ENCODE measurements at regions not wholly inside any gene's neighbourhood (a gene's known extent, or its start where the extent isn't known, plus 50 kb on each side); places are given as distances from the start of the nearest gene placed in this dataset.

GRCh38 chr3:73203633-73204032, 142.2 kb downstream of the EBLN2 start:
- ChIA-PET POLR2A (no interaction called here), CTCF (interaction anchor here (2.5 kb wide), 1 partner anchor 12 kb away, joined by 6 read pairs; no protein-coding TSS in a partner anchor)
- Mint-ChIP-seq H3K27ac (no peak overlapping the region), H3K4me3 (no peak overlapping the region), H3K36me3 (no peaks in the 10 kb centered on the region), H3K27me3 (ENCODE audit: low read depth) (no peaks in the 10 kb centered on the region), H3K9me3 (no peaks in the 10 kb centered on the region), H3K4me1 (peaks cover 17% of the 10 kb centered on the region)
- no peak for TF ChIP-seq RELA (CRISPR knock-in tag; IDR thresholded peaks at IDR 0.05; ENCODE audit: borderline replicate concordance)
- TF ChIP-seq HMGXB4 (CRISPR knock-in tag; IDR thresholded peaks at IDR 0.05): no peak
- no peak for TF ChIP-seq ATF1 (CRISPR knock-in tag; IDR thresholded peaks at IDR 0.05)
- TF ChIP-seq CTCF (IDR thresholded peaks at IDR 0.05): no peak
- TF ChIP-seq USF2 (CRISPR knock-in tag; IDR thresholded peaks at IDR 0.05): no peak
- TF ChIP-seq ZNF121 (CRISPR knock-in tag; IDR thresholded peaks at IDR 0.05): no peak
- no peak for TF ChIP-seq JAZF1 (CRISPR knock-in tag; IDR thresholded peaks at IDR 0.05)
- no peak for TF ChIP-seq ATF2 (CRISPR knock-in tag; IDR thresholded peaks at IDR 0.05; ENCODE audit: borderline replicate concordance, low read depth)
- no peak for TF ChIP-seq PREB (CRISPR knock-in tag; IDR thresholded peaks at IDR 0.05; ENCODE audit: borderline replicate concordance)
- TF ChIP-seq CREB1 (CRISPR knock-in tag; IDR thresholded peaks at IDR 0.05): no peak
- no peak for TF ChIP-seq FOXK1 (CRISPR knock-in tag; IDR thresholded peaks at IDR 0.05)
- no peak for TF ChIP-seq ZMAT4 (CRISPR knock-in tag; IDR thresholded peaks at IDR 0.05)
- no peak for DNase-seq (ENCODE audit: low spot score)
- ATAC-seq: no peak

GRCh38 chr3:73204841-73205240, 143.4 kb downstream of the EBLN2 start:
- H3K27me3 Mint-ChIP-seq (ENCODE audit: low read depth): no peaks in the 10 kb centered on the region
- H3K27ac Mint-ChIP-seq: no peak overlapping the region
- TF ChIP-seq ERG (CRISPR knock-in tag; IDR thresholded peaks at IDR 0.05) (no peak), FOXJ3 (CRISPR knock-in tag; IDR thresholded peaks at IDR 0.05; ENCODE audit: borderline replicate concordance) (no peak), ZNF317 (CRISPR knock-in tag; IDR thresholded peaks at IDR 0.05; ENCODE audit: borderline replicate concordance, low read depth) (no peak), CTCF (IDR thresholded peaks at IDR 0.05) (no peak), JUN (CRISPR knock-in tag; IDR thresholded peaks at IDR 0.05) (no peak)
- POLR2A ChIA-PET: no interaction called here
- CTCF ChIA-PET: interaction anchor here (2.5 kb wide), 1 partner anchor 13 kb away, joined by 6 read pairs; no protein-coding TSS in a partner anchor
- no peak overlapping the region for H3K4me3 Mint-ChIP-seq
- H3K4me1 Mint-ChIP-seq: peaks cover 17% of the 10 kb centered on the region
- no peaks in the 10 kb centered on the region for H3K36me3 Mint-ChIP-seq
- ATAC-seq (no peak), DNase-seq (ENCODE audit: low spot score) (no peak)
- no peaks in the 10 kb centered on the region for H3K9me3 Mint-ChIP-seq

Measured in WTC11 (cell line).